ENCODE measurements at regions not wholly inside any gene's neighbourhood (a gene's known extent, or its start where the extent isn't known, plus 50 kb on each side); places are given as distances from the start of the nearest gene placed in this dataset.

GRCh38 chr5:30098940-30099339 is 1094.5 kb upstream of the CDH6 start:
- Histone ChIP-seq H3K9me3 (no peaks in the 10 kb centered on the region), H3K36me3 (no peaks in the 10 kb centered on the region), H3K27ac (no peak overlapping the region), H3K27me3 (no peaks in the 10 kb centered on the region), H3K4me3 (no peak overlapping the region), H3K4me1 (ENCODE audit: insufficient read depth) (no peaks in the 10 kb centered on the region)
- no peak for DNase-seq
- TF ChIP-seq EP300 (IDR thresholded peaks at IDR 0.05) (no peak), POLR2A (IDR thresholded peaks at IDR 0.05) (no peak), CTCF (IDR thresholded peaks at IDR 0.05) (no peak)
- intact Hi-C loops (cut with DNase I), result no loop called here
- 66 to 83% (median 77%) methylated on average over 3 of the region's 3 CpGs for WGBS, 3 donors

GRCh38 chr5:30092548-30092947 is 1100.9 kb upstream of the CDH6 start:
- H3K36me3 ChIP-seq, result no peaks in the 10 kb centered on the region
- WGBS, 3 donors, result 39 to 59% (median 51%) methylated on average over 1 of the region's 1 CpG
- no peak overlapping the region for H3K4me3 ChIP-seq
- no peak for DNase-seq
- no peak for TF ChIP-seq POLR2A (IDR thresholded peaks at IDR 0.05)
- no peak for TF ChIP-seq CTCF (IDR thresholded peaks at IDR 0.05)
- TF ChIP-seq EP300 (IDR thresholded peaks at IDR 0.05), result no peak
- intact Hi-C loops (cut with DNase I), result no loop called here
- H3K4me1 ChIP-seq (ENCODE audit: insufficient read depth), result no peaks in the 10 kb centered on the region
- no peaks in the 10 kb centered on the region for H3K27me3 ChIP-seq
- H3K27ac ChIP-seq, result no peak overlapping the region
- H3K9me3 ChIP-seq, result no peaks in the 10 kb centered on the region

- TF ChIP-seq CTCF (IDR thresholded peaks at IDR 0.05) (no peak), POLR2A (IDR thresholded peaks at IDR 0.05) (no peak), EP300 (IDR thresholded peaks at IDR 0.05) (no peak)
- Histone ChIP-seq H3K36me3 (no peaks in the 10 kb centered on the region), H3K27me3 (no peaks in the 10 kb centered on the region), H3K9me3 (no peaks in the 10 kb centered on the region), H3K4me3 (no peak overlapping the region), H3K4me1 (ENCODE audit: insufficient read depth) (no peaks in the 10 kb centered on the region), H3K27ac (no peak overlapping the region)
- 81 to 84% (median 83%) methylated on average over 18 of the region's 18 CpGs for WGBS, 3 donors
- intact Hi-C loops (cut with DNase I), result no loop called here
- peak in 1 of 5 donors; percentile 9 for DNase-seq
Observed at GRCh38 chr5:30069441-30070263, 1123.8 kb upstream of the CDH6 start.

- intact Hi-C loops (cut with DNase I), result no loop called here
- DNase-seq, result no peak
- H3K27ac ChIP-seq, result no peak overlapping the region
- H3K4me1 ChIP-seq (ENCODE audit: insufficient read depth), result no peaks in the 10 kb centered on the region
- H3K27me3 ChIP-seq, result no peaks in the 10 kb centered on the region
- TF ChIP-seq POLR2A (IDR thresholded peaks at IDR 0.05), result no peak
- H3K36me3 ChIP-seq, result no peaks in the 10 kb centered on the region
- H3K9me3 ChIP-seq, result no peaks in the 10 kb centered on the region
- no peak overlapping the region for H3K4me3 ChIP-seq
Observed at GRCh38 chr5:30063503-30063902, 1130.0 kb upstream of the CDH6 start.

GRCh38 chr5:30051976-30052375 is 1141.5 kb upstream of the CDH6 start:
- H3K27ac ChIP-seq, result no peak overlapping the region
- H3K9me3 ChIP-seq, result no peaks in the 10 kb centered on the region
- H3K36me3 ChIP-seq, result no peaks in the 10 kb centered on the region
- no peak for TF ChIP-seq POLR2A (IDR thresholded peaks at IDR 0.05)
- no peak for TF ChIP-seq EP300 (IDR thresholded peaks at IDR 0.05)
- TF ChIP-seq CTCF (IDR thresholded peaks at IDR 0.05), result no peak
- H3K4me3 ChIP-seq, result no peak overlapping the region
- intact Hi-C loops (cut with DNase I), result no loop called here
- no peak for DNase-seq
- no peaks in the 10 kb centered on the region for H3K4me1 ChIP-seq (ENCODE audit: insufficient read depth)
- 64 to 73% (median 70%) methylated on average over 2 of the region's 2 CpGs for WGBS, 3 donors
- H3K27me3 ChIP-seq, result no peaks in the 10 kb centered on the region

Measured in ovary (tissue), 7 donors.